ENCODE measurements at regions not wholly inside any gene's neighbourhood (a gene's known extent, or its start where the extent isn't known, plus 50 kb on each side); places are given as distances from the start of the nearest gene placed in this dataset.

GRCh38 chr4:147312376-147313046 is 168.4 kb upstream of the EDNRA start:
- no peak overlapping the region for H3K4me3 ChIP-seq (ENCODE audit: low read depth, low read length)
- TF ChIP-seq CTCF (conservative IDR thresholded peaks at IDR 0.05; ENCODE audit: low read depth, low read length) = no peak
- DNase-seq (ENCODE audit: low read depth) = peak; percentile 75

GRCh38 chr4:147313108-147313507 is 167.8 kb upstream of the EDNRA start:
- no peak for TF ChIP-seq CTCF (conservative IDR thresholded peaks at IDR 0.05; ENCODE audit: low read depth, low read length)
- DNase-seq (ENCODE audit: low read depth) = peak; percentile 38
- no peak overlapping the region for H3K4me3 ChIP-seq (ENCODE audit: low read depth, low read length)

GRCh38 chr4:147318586-147318985 is 162.3 kb upstream of the EDNRA start:
- no peak overlapping the region for H3K4me3 ChIP-seq (ENCODE audit: low read depth, low read length)
- no peak for TF ChIP-seq CTCF (conservative IDR thresholded peaks at IDR 0.05; ENCODE audit: low read depth, low read length)
- DNase-seq (ENCODE audit: low read depth) = peak; percentile 65

GRCh38 chr4:147325571-147325981 is 155.3 kb upstream of the EDNRA start:
- DNase-seq (ENCODE audit: low read depth) = no peak
- H3K4me3 ChIP-seq (ENCODE audit: low read depth, low read length) = no peak overlapping the region
- TF ChIP-seq CTCF (conservative IDR thresholded peaks at IDR 0.05; ENCODE audit: low read depth, low read length) = no peak

- TF ChIP-seq CTCF (conservative IDR thresholded peaks at IDR 0.05; ENCODE audit: low read depth, low read length) = no peak
- DNase-seq (ENCODE audit: low read depth) = peak; percentile 54
- no peak overlapping the region for H3K4me3 ChIP-seq (ENCODE audit: low read depth, low read length)
Measured at GRCh38 chr4:147326591-147326990, 154.3 kb upstream of the EDNRA start.

- peak; percentile 24 for DNase-seq (ENCODE audit: low read depth)
- no peak for TF ChIP-seq CTCF (conservative IDR thresholded peaks at IDR 0.05; ENCODE audit: low read depth, low read length)
- H3K4me3 ChIP-seq (ENCODE audit: low read depth, low read length) = no peak overlapping the region
Measured at GRCh38 chr4:147327322-147327721, 153.6 kb upstream of the EDNRA start.

- no peak for TF ChIP-seq CTCF (conservative IDR thresholded peaks at IDR 0.05; ENCODE audit: low read depth, low read length)
- H3K4me3 ChIP-seq (ENCODE audit: low read depth, low read length) = no peak overlapping the region
- no peak for DNase-seq (ENCODE audit: low read depth)
Measured at GRCh38 chr4:147328189-147328588, 152.7 kb upstream of the EDNRA start.
